ENCODE measurements at regions not wholly inside any gene's neighbourhood (a gene's known extent, or its start where the extent isn't known, plus 50 kb on each side); places are given as distances from the start of the nearest gene placed in this dataset.

GRCh38 chr3:15952543-15953175 is 154.9 kb upstream of the ANKRD28 start:
- DNase-seq, result no peak

GRCh38 chr3:15953841-15954240 is 156.1 kb upstream of the ANKRD28 start:
- DNase-seq, result no peak

- peak in 1 of 14 donors; percentile 4 for DNase-seq
Measured at GRCh38 chr3:15955968-15956367, 158.2 kb upstream of the ANKRD28 start.

GRCh38 chr3:15958692-15959433 is 161.1 kb upstream of the ANKRD28 start:
- no peak for DNase-seq

GRCh38 chr3:15959434-15959811 is 161.6 kb upstream of the ANKRD28 start:
- DNase-seq, result no peak

- DNase-seq, result no peak
Measured at GRCh38 chr3:15964605-15965442, 167.0 kb upstream of the ANKRD28 start.

GRCh38 chr3:15967577-15967976 is 169.8 kb upstream of the ANKRD28 start:
- no peak for DNase-seq

GRCh38 chr3:15969874-15970640 is 172.3 kb upstream of the ANKRD28 start:
- DNase-seq, result no peak

- no peak for DNase-seq
Measured at GRCh38 chr3:15973414-15973813, 175.6 kb upstream of the ANKRD28 start.

- DNase-seq, result no peak
Measured at GRCh38 chr3:15973940-15974339, 176.2 kb upstream of the ANKRD28 start.

GRCh38 chr3:15974647-15975046 is 176.9 kb upstream of the ANKRD28 start:
- DNase-seq, result no peak

GRCh38 chr3:15976524-15976923 is 178.7 kb upstream of the ANKRD28 start:
- no peak for DNase-seq

- no peak for DNase-seq
Measured at GRCh38 chr3:15977090-15977489, 179.3 kb upstream of the ANKRD28 start.

- no peak for DNase-seq
Measured at GRCh38 chr3:15977598-15978232, 179.9 kb upstream of the ANKRD28 start.

GRCh38 chr3:15978801-15979200 is 181.0 kb upstream of the ANKRD28 start:
- no peak for DNase-seq

GRCh38 chr3:15979495-15979894 is 181.7 kb upstream of the ANKRD28 start:
- peak in 1 of 14 donors; percentile 90 for DNase-seq

GRCh38 chr3:15979900-15980299 is 182.1 kb upstream of the ANKRD28 start:
- DNase-seq, result no peak

GRCh38 chr3:15982243-15982642 is 184.5 kb upstream of the ANKRD28 start:
- no peak for DNase-seq

- peak in 11 of 14 donors; percentile 4 to 71 (median 49) for DNase-seq
Measured at GRCh38 chr3:15982667-15983196, 185.0 kb upstream of the ANKRD28 start.

GRCh38 chr3:15983232-15983631 is 185.5 kb upstream of the ANKRD28 start:
- DNase-seq, result peak in 2 of 14 donors; percentile 17 to 33

GRCh38 chr3:15983693-15984092 is 185.9 kb upstream of the ANKRD28 start:
- no peak for DNase-seq

GRCh38 chr3:15989419-15989818 is 185.1 kb upstream of the GALNT15 start:
- DNase-seq, result no peak
